CD14-positive monocyte (primary cell): ENCODE measurements at regions not wholly inside any gene's neighbourhood (a gene's known extent, or its start where the extent isn't known, plus 50 kb on each side); places are given as distances from the start of the nearest gene placed in this dataset.

ENCODE experiments used
- DNase-seq, 3 donors: peaks; one replicate each; pipeline ENCODE4 v3.0.0-alpha.2; 2011 to 2022
- H2AFZ ChIP-seq: 2 replicates; pipeline ENCODE4 v1.6.0; 2012; ENCODE audit warnings: mild to moderate bottlenecking, low read depth, low read length, inconsistent platforms; ENCODE audit not compliant: insufficient read depth, poor library complexity, severe bottlenecking
- H3K27ac ChIP-seq, 2 donors: 1 replicate in 1 of 2; 2 replicates in 1 of 2; pipeline ENCODE4 v1.5.1; 2012 to 2013; ENCODE audit warnings: low read length in 2 of 2, control low read depth in 1 of 2, inconsistent platforms in 1 of 2, low read depth in 1 of 2, mild to moderate bottlenecking in 1 of 2
- H3K27me3 ChIP-seq, 2 donors: one replicate each; pipeline versions ENCODE4 v1.6.0 to v1.6.1; 2011 to 2013; ENCODE audit warnings: low read length in 2 of 2; ENCODE audit not compliant: control insufficient read depth in 2 of 2, insufficient read depth in 2 of 2
- H3K36me3 ChIP-seq, 2 donors: replicated peaks in 1 of 2; 1 replicate in 1 of 2; 2 replicates in 1 of 2; pipeline versions ENCODE4 v1.5.1 to v1.6.1; 2012 to 2013; ENCODE audit warnings: low read length in 2 of 2, control low read depth in 1 of 2, inconsistent platforms in 1 of 2, mild to moderate bottlenecking in 1 of 2; ENCODE audit not compliant: insufficient read depth in 2 of 2, control insufficient read depth in 1 of 2
- H3K4me1 ChIP-seq, 2 donors: 1 replicate in 1 of 2; 2 replicates in 1 of 2; pipeline versions ENCODE4 v1.5.1 to v1.6.1; 2012 to 2013; ENCODE audit warnings: low read length in 2 of 2, control low read depth in 1 of 2, inconsistent platforms in 1 of 2, mild to moderate bottlenecking in 1 of 2, moderate library complexity in 1 of 2; ENCODE audit not compliant: insufficient read depth in 2 of 2, control insufficient read depth in 1 of 2
- H3K4me2 ChIP-seq: replicated peaks from 2 replicates; pipeline ENCODE3; 2012; ENCODE audit warnings: low read length, moderate library complexity, mild to moderate bottlenecking; ENCODE audit not compliant: poor library complexity, severe bottlenecking; ENCODE audit errors: extremely low read depth
- H3K4me3 ChIP-seq, 3 experiments: fragments of 200-600 bp in 1 of 3; sonication (generic) in 1 of 3; replicated peaks in 1 of 3; 1 replicate in 2 of 3; 2 replicates in 1 of 3; pipeline ENCODE4 v1.5.1; 2011 to 2013; ENCODE audit warnings: low read length in 3 of 3, mild to moderate bottlenecking in 3 of 3, control low read depth in 2 of 3, low read depth in 2 of 3, inconsistent platforms in 1 of 3, moderate library complexity in 1 of 3
- H3K79me2 ChIP-seq: 2 replicates; pipeline ENCODE4 v1.6.0; 2012; ENCODE audit warnings: mild to moderate bottlenecking, control low read depth, inconsistent platforms, low read length, moderate library complexity; ENCODE audit not compliant: insufficient read depth
- H3K9ac ChIP-seq: 2 replicates; pipeline ENCODE4 v1.6.0; 2017; ENCODE audit warnings: low read length, mild to moderate bottlenecking; ENCODE audit not compliant: insufficient read depth, poor library complexity, severe bottlenecking
- H3K9me3 ChIP-seq, 2 donors: replicated peaks in 1 of 2; 1 replicate in 1 of 2; 2 replicates in 1 of 2; pipeline versions ENCODE4 v1.5.1 to v1.6.1; 2012 to 2013; ENCODE audit warnings: low read length in 2 of 2, control low read depth in 1 of 2; ENCODE audit not compliant: control insufficient read depth in 1 of 2, insufficient read depth in 1 of 2
- H4K20me1 ChIP-seq: 2 replicates; pipeline ENCODE4 v1.6.0; 2012; ENCODE audit warnings: mild to moderate bottlenecking, low read length, control low read depth, moderate library complexity; ENCODE audit not compliant: insufficient read depth
- H3K27ac Mint-ChIP-seq, 7 donors: one replicate each; pipeline ENCODE4 v1.8.0; 2020; ENCODE audit warnings: mild to moderate bottlenecking in 7 of 7, mixed read lengths in 7 of 7, moderate library complexity in 6 of 7, inconsistent platforms in 2 of 7
- H3K27me3 Mint-ChIP-seq, 3 donors: one replicate each; pipeline ENCODE4 v1.8.0; 2021 to 2022; ENCODE audit warnings: low read depth in 3 of 3, mild to moderate bottlenecking in 3 of 3, mixed read lengths in 3 of 3, moderate library complexity in 3 of 3, inconsistent platforms in 1 of 3
- H3K36me3 Mint-ChIP-seq, 2 donors: one replicate each; pipeline ENCODE4 v1.8.0; 2020; ENCODE audit warnings: mixed read lengths in 2 of 2, inconsistent platforms in 1 of 2, mild to moderate bottlenecking in 1 of 2
- H3K4me1 Mint-ChIP-seq: one replicate; pipeline ENCODE4 v1.8.0; 2020; ENCODE audit warnings: mild to moderate bottlenecking, mixed read lengths
- H3K4me3 Mint-ChIP-seq, 2 donors: one replicate each; pipeline ENCODE4 v1.8.0; 2020; ENCODE audit warnings: mild to moderate bottlenecking in 2 of 2, mixed read lengths in 2 of 2, moderate library complexity in 1 of 2
- H3K9me3 Mint-ChIP-seq, 7 donors: one replicate each; pipeline ENCODE4 v1.8.0; 2020 to 2022; ENCODE audit warnings: mixed read lengths in 7 of 7, mild to moderate bottlenecking in 6 of 7, moderate library complexity in 6 of 7, inconsistent platforms in 2 of 7
- whole genome bisulfite sequencing: methylation state at CpG from one replicate; pipeline ENCODE4 v1.1.5; 2013; ENCODE audit warnings: missing lambda C conversion rate; ENCODE audit not compliant: insufficient coverage; 5-methylcytosine and 5-hydroxymethylcytosine counted together
- intact Hi-C, 2 donors: fragments of 100-400 bp; cut with micrococcal nuclease; formaldehyde crosslinking; loops; one replicate each; pipeline versions ENCODE4 v1.15.0 to v1.15.1; 2023
- TF ChIP-seq, protein P1 (sequence below): fragments of 200-600 bp; IDR thresholded peaks from one replicate; pipeline ENCODE4 v1.8.0; 2022; ENCODE audit warnings: antibody characterized with exemption, mild to moderate bottlenecking

- Histone ChIP-seq H3K4me3 (no peak overlapping the region), H3K79me2 (no peaks in the 10 kb centered on the region), H3K9ac (no peak overlapping the region), H3K4me1 (no peaks in the 10 kb centered on the region), H4K20me1 (no peaks in the 10 kb centered on the region), H2AFZ (no peak overlapping the region), H3K36me3 (no peaks in the 10 kb centered on the region), H3K9me3 (peaks cover 0 to 7% of the 10 kb centered on the region in 2 donors), H3K27ac (no peak overlapping the region), H3K4me2 (no peak overlapping the region), H3K27me3 (no peaks in the 10 kb centered on the region)
- Mint-ChIP-seq H3K27ac (no peak overlapping the region), H3K36me3 (no peaks in the 10 kb centered on the region), H3K9me3 (peaks cover 0 to 16% (median 3%) of the 10 kb centered on the region in 7 donors), H3K27me3 (peaks cover 0 to 5% (median 0%) of the 10 kb centered on the region in 3 donors), H3K4me1 (no peaks in the 10 kb centered on the region), H3K4me3 (no peak overlapping the region)
- TF ChIP-seq, protein P1, sequence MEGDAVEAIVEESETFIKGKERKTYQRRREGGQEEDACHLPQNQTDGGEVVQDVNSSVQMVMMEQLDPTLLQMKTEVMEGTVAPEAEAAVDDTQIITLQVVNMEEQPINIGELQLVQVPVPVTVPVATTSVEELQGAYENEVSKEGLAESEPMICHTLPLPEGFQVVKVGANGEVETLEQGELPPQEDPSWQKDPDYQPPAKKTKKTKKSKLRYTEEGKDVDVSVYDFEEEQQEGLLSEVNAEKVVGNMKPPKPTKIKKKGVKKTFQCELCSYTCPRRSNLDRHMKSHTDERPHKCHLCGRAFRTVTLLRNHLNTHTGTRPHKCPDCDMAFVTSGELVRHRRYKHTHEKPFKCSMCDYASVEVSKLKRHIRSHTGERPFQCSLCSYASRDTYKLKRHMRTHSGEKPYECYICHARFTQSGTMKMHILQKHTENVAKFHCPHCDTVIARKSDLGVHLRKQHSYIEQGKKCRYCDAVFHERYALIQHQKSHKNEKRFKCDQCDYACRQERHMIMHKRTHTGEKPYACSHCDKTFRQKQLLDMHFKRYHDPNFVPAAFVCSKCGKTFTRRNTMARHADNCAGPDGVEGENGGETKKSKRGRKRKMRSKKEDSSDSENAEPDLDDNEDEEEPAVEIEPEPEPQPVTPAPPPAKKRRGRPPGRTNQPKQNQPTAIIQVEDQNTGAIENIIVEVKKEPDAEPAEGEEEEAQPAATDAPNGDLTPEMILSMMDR, result no peak
- 0% methylated on average over 2 of the region's 3 CpGs for WGBS
- intact Hi-C loops, result no loop called here
- DNase-seq, result no peak
These were observed 790.9 kb downstream of the KLHL13 start for GRCh38 chrX:117325706-117326105.

GRCh38 chrX:117305168-117305766, 811.3 kb downstream of the KLHL13 start:
- TF ChIP-seq, protein P1, result no peak
- Histone ChIP-seq H3K27me3 (no peaks in the 10 kb centered on the region), H2AFZ (no peak overlapping the region), H3K4me3 (no peak overlapping the region), H3K4me1 (no peaks in the 10 kb centered on the region), H3K4me2 (no peak overlapping the region), H3K36me3 (no peaks in the 10 kb centered on the region), H3K79me2 (no peaks in the 10 kb centered on the region), H3K27ac (no peak overlapping the region), H3K9me3 (peaks cover 8 to 17% of the 10 kb centered on the region in 2 donors), H4K20me1 (no peaks in the 10 kb centered on the region), H3K9ac (no peak overlapping the region)
- 100% methylated on average over 1 of the region's 4 CpGs for WGBS
- intact Hi-C loops, result no loop called here
- Mint-ChIP-seq H3K27me3 (no peaks in the 10 kb centered on the region), H3K36me3 (no peaks in the 10 kb centered on the region), H3K4me1 (no peaks in the 10 kb centered on the region), H3K27ac (no peak overlapping the region), H3K9me3 (peaks cover 1 to 11% (median 7%) of the 10 kb centered on the region in 7 donors), H3K4me3 (no peak overlapping the region)
- no peak for DNase-seq
